Heart left ventricle (tissue), 16 donors: ENCODE measurements at regions not wholly inside any gene's neighbourhood (a gene's known extent, or its start where the extent isn't known, plus 50 kb on each side); places are given as distances from the start of the nearest gene placed in this dataset.

Source experiments
- ATAC-seq, 4 donors: fragments of 200-7000 bp; cut with Tn5 transposase; one replicate each; pipeline ENCODE4 v1.9.1; 2020 to 2022; ENCODE audit warnings: moderate library complexity in 4 of 4, mild to moderate bottlenecking in 3 of 4, moderate number of reproducible peaks in 1 of 4
- DNase-seq, 5 donors: peaks; one replicate each; pipeline ENCODE4 v3.0.0-alpha.2; 2020
- H3K27ac ChIP-seq, 12 donors: fragments of 200-600 bp; sonication (generic) in 4 of 12; one replicate each; pipeline versions ENCODE4 v1.5.0 to v1.8.0; 2016 to 2022; ENCODE audit warnings: mild to moderate bottlenecking in 2 of 12
- H3K27me3 ChIP-seq, 9 donors: fragments of 200-600 bp; sonication (generic) in 2 of 9; one replicate each; pipeline versions ENCODE4 v1.5.1 to v1.8.0; 2016 to 2022; ENCODE audit warnings: mild to moderate bottlenecking in 3 of 9
- H3K36me3 ChIP-seq, 9 donors: fragments of 200-600 bp; sonication (generic) in 2 of 9; one replicate each; pipeline versions ENCODE4 v1.5.0 to v1.8.0; 2018 to 2022; ENCODE audit warnings: mild to moderate bottlenecking in 2 of 9
- H3K4me1 ChIP-seq, 12 donors: fragments of 200-600 bp; sonication (generic) in 4 of 12; one replicate each; pipeline versions ENCODE4 v1.5.0 to v1.8.0; 2016 to 2022; ENCODE audit warnings: mild to moderate bottlenecking in 3 of 12
- H3K4me3 ChIP-seq, 12 donors: fragments of 200-600 bp; sonication (generic) in 4 of 12; one replicate each; pipeline versions ENCODE4 v1.5.0 to v1.8.0; 2017 to 2022; ENCODE audit warnings: mild to moderate bottlenecking in 9 of 12, moderate library complexity in 4 of 12
- H3K9me3 ChIP-seq, 12 donors: fragments of 200-600 bp; sonication (generic) in 4 of 12; one replicate each; pipeline versions ENCODE4 v1.5.0 to v1.8.0; 2016 to 2022; ENCODE audit warnings: mild to moderate bottlenecking in 1 of 12
- CTCF ChIP-seq, 12 donors: fragments of 200-600 bp; sonication (generic) in 4 of 12; IDR thresholded peaks; one replicate each; pipeline versions ENCODE4 v1.5.0 to v1.8.0; 2018 to 2022; ENCODE audit warnings: antibody characterized with exemption in 12 of 12, mild to moderate bottlenecking in 5 of 12
- POLR2A ChIP-seq, 2 donors: fragments of 450-650 bp; IDR thresholded peaks; one replicate each; pipeline ENCODE4 v1.6.1; 2017; ENCODE audit warnings: antibody characterized with exemption in 2 of 2, mild to moderate bottlenecking in 2 of 2, moderate library complexity in 2 of 2
- WGBS, 4 donors: extraction: QIAGEN DNeasy Blood & Tissue Kit in 2 of 4; methylation state at CpG; one replicate each; pipeline versions ENCODE4 v1.1.5 to v1.1.7; 2013 to 2018; 5-methylcytosine and 5-hydroxymethylcytosine counted together
- intact Hi-C, 10 donors: fragments of 100-400 bp; cut with DNase I; formaldehyde crosslinking; loops; one replicate each; pipeline versions ENCODE4 v1.11.1 to v1.14.2; 2022
- donor health status: ischemic (EF 13 %, LVEDD 7.1; RV severe dilation, severe dysfunction).
- donor health status: healthy with polysubstance abuse.
- donor health status: DM: no; HTN: yes; CAD: no.
- donor health status: DM: no; HTN: no; CAD: no.
- donor health status: ischemic (EF 25% LVEDD 6.9; RV normal size, moderate dysfunction).
- donor health status: ischemic (EF 25% LVEDD 5.7; RV mildly dilated, moderate dysfunction).
- donor health status: healthy.
- donor health status: DM: yes; HTN: yes; CAD: no.
- donor health status: ischemic (EF 35%, LVEDD 5.7; RV mildly dilated, moderate dysfunction).
- donor health status: nonischemic (EF 11% LVEDD 7.7; RV severe dilation, severe dysfunction).
- donor health status: DM: yes; HTN: yes; CAD: no.
- donor health status: PGD.
- donor health status: ischemic (EF 29% LVEDD 5.4; RV normal size, mild dysfunction).
- donor health status: nonischemic (EF 23%, LVEDD 6.1; RV moderate dilation, normal function).

- 79 to 89% (median 86%) methylated on average over 3 of the region's 3 CpGs for WGBS, 4 donors
- H3K9me3 ChIP-seq, result peaks cover 0 to 14% (median 4%) of the 10 kb centered on the region in 12 donors
- ATAC-seq, result no peak
- TF ChIP-seq CTCF (IDR thresholded peaks at IDR 0.05) (no peak), POLR2A (IDR thresholded peaks at IDR 0.05) (no peak)
- no peak overlapping the region for H3K4me3 ChIP-seq
- no peaks in the 10 kb centered on the region for H3K4me1 ChIP-seq
- DNase-seq, result no peak
- intact Hi-C loops, result no loop called here
- no peak overlapping the region for H3K27ac ChIP-seq
- peaks cover 0 to 9% (median 0%) of the 10 kb centered on the region in 9 donors for H3K27me3 ChIP-seq
- no peaks in the 10 kb centered on the region for H3K36me3 ChIP-seq
These were observed 266.6 kb upstream of the SASH1 start for GRCh38 chr6:148076051-148076450.

- Histone ChIP-seq H3K27me3 (peaks cover 0 to 9% (median 0%) of the 10 kb centered on the region in 9 donors), H3K4me1 (no peaks in the 10 kb centered on the region), H3K27ac (no peak overlapping the region), H3K36me3 (no peaks in the 10 kb centered on the region), H3K9me3 (no peaks in the 10 kb centered on the region), H3K4me3 (no peak overlapping the region)
- intact Hi-C loops, result no loop called here
- no peak for TF ChIP-seq CTCF (IDR thresholded peaks at IDR 0.05)
- TF ChIP-seq POLR2A (IDR thresholded peaks at IDR 0.05), result no peak
- no peak for ATAC-seq
- DNase-seq, result no peak
- 76 to 86% (median 84%) methylated on average over 1 of the region's 1 CpG for WGBS, 4 donors
These were observed 262.3 kb upstream of the SASH1 start for GRCh38 chr6:148080315-148080714.

- no peak overlapping the region for H3K4me3 ChIP-seq
- TF ChIP-seq POLR2A (IDR thresholded peaks at IDR 0.05) (no peak), CTCF (IDR thresholded peaks at IDR 0.05) (no peak)
- no peak overlapping the region for H3K27ac ChIP-seq
- ATAC-seq, result no peak
- intact Hi-C loops, result no loop called here
- 85 to 91% (median 88%) methylated on average over 7 of the region's 7 CpGs for WGBS, 4 donors
- no peaks in the 10 kb centered on the region for H3K9me3 ChIP-seq
- no peak for DNase-seq
- peaks cover 0 to 9% (median 0%) of the 10 kb centered on the region in 9 donors for H3K27me3 ChIP-seq
- no peaks in the 10 kb centered on the region for H3K4me1 ChIP-seq
- no peaks in the 10 kb centered on the region for H3K36me3 ChIP-seq
These were observed 261.6 kb upstream of the SASH1 start for GRCh38 chr6:148081076-148081475.

GRCh38 chr6:148082044-148082443, 260.6 kb upstream of the SASH1 start:
- no peak for DNase-seq
- Histone ChIP-seq H3K27ac (no peak overlapping the region), H3K9me3 (no peaks in the 10 kb centered on the region), H3K36me3 (no peaks in the 10 kb centered on the region), H3K4me3 (no peak overlapping the region), H3K4me1 (no peaks in the 10 kb centered on the region), H3K27me3 (peaks cover 0 to under 1% (median 0%) of the 10 kb centered on the region in 9 donors)
- ATAC-seq, result no peak
- 30 to 42% (median 38%) methylated on average over 2 of the region's 2 CpGs for WGBS, 4 donors
- TF ChIP-seq CTCF (IDR thresholded peaks at IDR 0.05), result no peak
- no peak for TF ChIP-seq POLR2A (IDR thresholded peaks at IDR 0.05)
- intact Hi-C loops, result no loop called here
